K562 (cell line): ENCODE measurements at regions not wholly inside any gene's neighbourhood (a gene's known extent, or its start where the extent isn't known, plus 50 kb on each side); places are given as distances from the start of the nearest gene placed in this dataset.

ENCODE experiments used
- ATAC-seq: fragments of 200-7000 bp; cut with Tn5 transposase; 3 replicates; pipeline ENCODE4 v1.9.1; 2020; ENCODE audit warnings: moderate library complexity
- BruUV-seq: library from RNA; stranded (reverse); fragments of 400-500 nt; replicated peaks from 2 replicates; lab custom pipeline; 2021; lab: Mats Ljungman, UMichigan
- CTCF ChIA-PET: fragments of 300-600 bp; formaldehyde crosslinking; extraction: SDS; loops from one replicate; lab custom pipeline; 2021; ENCODE audit warnings: low intra/inter-chr PET ratio; lab: Yijun Ruan, JAX
- POLR2A ChIA-PET: fragments of 300-600, 350-650 bp; sonication (Branson Sonifier 250); formaldehyde crosslinking; extraction: SDS; loops from one replicate; lab custom pipeline; 2021; ENCODE audit warnings: antibody characterized with exemption, inconsistent platforms; lab: Yijun Ruan, JAX
- DNase-seq, 4 experiments: peaks; one replicate each; pipeline versions ENCODE4 v3.0.0 to v3.0.0-alpha.2; 2011 to 2018; ENCODE audit warnings: low spot score in 3 of 4, mixed read lengths in 3 of 4; ENCODE audit errors: extremely low read depth in 1 of 4
- FAIRE-seq: peaks from 2 replicates; lab custom pipeline; 2011; peaks lifted over from hg19 to GRCh38; lab: Jason Lieb, UNC
- H2AFZ ChIP-seq: 2 replicates; pipeline ENCODE4 v1.6.0; 2011; ENCODE audit warnings: low read depth, low read length, control low read depth, inconsistent platforms
- H3K27ac ChIP-seq: fragments of 200-600 bp; 3 replicates; pipeline ENCODE4 v1.8.0; 2011; ENCODE audit warnings: low read depth, mild to moderate bottlenecking, control low read depth, inconsistent platforms, low read length, moderate library complexity, mixed read lengths; ENCODE audit errors: extremely low read depth
- H3K27me3 ChIP-seq, 2 experiments: fragments of 300-600 bp in 1 of 2; 2 replicates in 1 of 2; 3 replicates in 1 of 2; pipeline versions ENCODE4 v1.6.0 to v1.8.0; 2011; ENCODE audit warnings: inconsistent platforms in 2 of 2, low read length in 2 of 2, mild to moderate bottlenecking in 1 of 2, mixed read lengths in 1 of 2, moderate library complexity in 1 of 2; ENCODE audit not compliant: control insufficient read depth in 2 of 2, insufficient read depth in 2 of 2
- H3K36me3 ChIP-seq: fragments of 300-600 bp; 3 replicates; pipeline ENCODE4 v1.8.0; 2011; ENCODE audit warnings: mild to moderate bottlenecking, low read length, inconsistent platforms; ENCODE audit not compliant: control insufficient read depth, insufficient read depth
- H3K4me1 ChIP-seq, 2 experiments: fragments of 200-600 bp in 1 of 2; replicated peaks in 1 of 2; 2 replicates in 1 of 2; 3 replicates in 1 of 2; pipeline versions ENCODE4 v1.5.1 to v1.8.0; 2011; ENCODE audit warnings: inconsistent platforms in 2 of 2, low read length in 2 of 2, mild to moderate bottlenecking in 1 of 2, mixed read lengths in 1 of 2, moderate library complexity in 1 of 2; ENCODE audit not compliant: control insufficient read depth in 2 of 2, insufficient read depth in 2 of 2
- H3K4me2 ChIP-seq: 2 replicates; pipeline ENCODE4 v1.6.1; 2011; ENCODE audit warnings: low read length, control low read depth, inconsistent platforms, mixed read lengths; ENCODE audit not compliant: insufficient read depth
- H3K4me3 ChIP-seq: fragments of 200-600 bp; sonication (generic), shearing (Covaris generic); 2 replicates; pipeline ENCODE4 v1.5.1; 2016; ENCODE audit warnings: control low read depth, inconsistent platforms
- H3K79me2 ChIP-seq: fragments of 200-600 bp; 3 replicates; pipeline ENCODE4 v1.8.0; 2011; ENCODE audit warnings: low read length, inconsistent platforms; ENCODE audit not compliant: control insufficient read depth, insufficient read depth
- H3K9ac ChIP-seq, 2 experiments: 2 replicates each; pipeline versions ENCODE4 v1.6.0 to v1.6.1; 2011; ENCODE audit warnings: low read depth in 2 of 2, low read length in 2 of 2, control low read depth in 1 of 2, inconsistent platforms in 1 of 2, mild to moderate bottlenecking in 1 of 2, mixed read lengths in 1 of 2; ENCODE audit not compliant: insufficient read depth in 1 of 2
- H3K9me1 ChIP-seq: one replicate; pipeline ENCODE4 v1.6.0; 2011; ENCODE audit warnings: inconsistent platforms, mild to moderate bottlenecking, low read length, moderate library complexity; ENCODE audit not compliant: control insufficient read depth, insufficient read depth
- H3K9me3 ChIP-seq: replicated peaks from 2 replicates; pipeline ENCODE4 v1.5.1; 2011; ENCODE audit warnings: low read depth, low read length, inconsistent platforms; ENCODE audit not compliant: control insufficient read depth, insufficient read depth
- H4K20me1 ChIP-seq: replicated peaks from 2 replicates; pipeline ENCODE4 v1.6.1; 2011; ENCODE audit warnings: low read length, inconsistent platforms, mixed read lengths; ENCODE audit not compliant: control insufficient read depth, insufficient read depth
- BACH1 ChIP-seq: fragments of 200-800 bp; sonication (Bioruptor generic); IDR thresholded peaks from 2 replicates; pipeline ENCODE4 v1.6.1; 2016; ENCODE audit warnings: missing genetic modification characterization, missing compliant biosample characterization
- CBFA2T3 ChIP-seq: fragments of 450-650 bp; IDR thresholded peaks from 2 replicates; pipeline ENCODE4 v1.6.1; 2017
- CHD1 ChIP-seq: fragments of 200-600 bp; sonication (generic); IDR thresholded peaks from one replicate; pipeline ENCODE4 v1.6.1; 2012; ENCODE audit warnings: mild to moderate bottlenecking, moderate library complexity, low read length, inconsistent platforms
- GATAD2A ChIP-seq: fragments of 450-650 bp; IDR thresholded peaks from 2 replicates; pipeline ENCODE4 v1.6.1; 2017
- NCOA6 ChIP-seq: fragments of 450-650 bp; IDR thresholded peaks from 2 replicates; pipeline ENCODE4 v1.6.1; 2017; ENCODE audit warnings: mild to moderate bottlenecking
- OTX1 ChIP-seq: fragments of 450-650 bp; formaldehyde crosslinking; IDR thresholded peaks from 2 replicates; pipeline ENCODE4 v1.4.0; 2022; ENCODE audit warnings: mild to moderate bottlenecking
- PYGO2 ChIP-seq: fragments of 450-650 bp; IDR thresholded peaks from 2 replicates; pipeline ENCODE4 v1.6.1; 2016; ENCODE audit warnings: mild to moderate bottlenecking, missing genetic modification characterization, moderate library complexity, missing compliant biosample characterization
- RAD21 ChIP-seq, 2 experiments: fragments of 250-450 bp in 1 of 2; fragments of 450-650 bp in 1 of 2; sonication (Bioruptor Pico) in 1 of 2; formaldehyde crosslinking in 1 of 2; IDR thresholded peaks in 1 of 2; conservative IDR thresholded peaks in 1 of 2; 2 replicates each; pipeline versions ENCODE4 v1.4.0 to v1.8.0; 2020 to 2022; ENCODE audit warnings: mild to moderate bottlenecking in 2 of 2, moderate library complexity in 1 of 2
- RFX7 ChIP-seq: fragments of 250-450 bp; sonication (Bioruptor Pico); IDR thresholded peaks from 2 replicates; pipeline ENCODE4 v1.5.1; 2021; ENCODE audit warnings: mild to moderate bottlenecking
- SPI1 ChIP-seq: IDR thresholded peaks from 2 replicates; pipeline ENCODE4 v1.6.1; 2011; ENCODE audit warnings: low read depth, low read length, control low read depth, borderline replicate concordance
- TAF15 ChIP-seq: fragments of 200-400 bp; formaldehyde crosslinking; IDR thresholded peaks from 2 replicates; pipeline ENCODE4 v1.6.1; 2017; ENCODE audit warnings: mild to moderate bottlenecking, low read depth, low read length, moderate library complexity
- ZNF263 ChIP-seq: sonication (generic); formaldehyde crosslinking; IDR thresholded peaks from 2 replicates; pipeline ENCODE4 v1.8.0; 2022; ENCODE audit warnings: mild to moderate bottlenecking, missing genetic modification reagents, borderline replicate concordance
- WGBS: fragments of 100-300 bp; shearing (Covaris generic); methylation state at CpG from one replicate; pipeline ENCODE4 v1.1.6; 2016; ENCODE audit warnings: low coverage, mixed read lengths; ENCODE audit not compliant: insufficient coverage; ENCODE audit errors: missing lambda C conversion rate; 5-methylcytosine and 5-hydroxymethylcytosine counted together
- in situ Hi-C: fragments of 300-500 bp; cut with MboI; formaldehyde crosslinking; loops from 4 replicates; pipeline ENCODE4 v1.15.0; 2018; ENCODE audit warnings: inconsistent platforms, mixed read lengths
- intact Hi-C: fragments of 100-400 bp; cut with micrococcal nuclease; formaldehyde crosslinking; loops from 2 replicates; pipeline ENCODE4 v1.14.2; 2022
- TF ChIP-seq, protein P1 (sequence below), 2 experiments: fragments of 450-650 bp; IDR thresholded peaks; 2 replicates each; pipeline ENCODE4 v1.6.1; 2018; ENCODE audit warnings: mild to moderate bottlenecking in 2 of 2, low read depth in 1 of 2; ENCODE audit not compliant: partially characterized antibody in 2 of 2
- TF ChIP-seq, protein P2 (sequence below): fragments of 150-350 bp; IDR thresholded peaks from 2 replicates; pipeline ENCODE4 v1.6.1; 2014; ENCODE audit warnings: low read depth, mild to moderate bottlenecking, low read length, borderline replicate concordance

- Histone ChIP-seq H3K27ac (no peak overlapping the region), H3K4me3 (no peak overlapping the region), H3K9me3 (no peaks in the 10 kb centered on the region), H3K4me1 (no peaks in the 10 kb centered on the region), H3K79me2 (no peaks in the 10 kb centered on the region), H3K9me1 (no peaks in the 10 kb centered on the region), H3K9ac (no peak overlapping the region), H3K27me3 (no peaks in the 10 kb centered on the region), H4K20me1 (no peaks in the 10 kb centered on the region), H3K36me3 (no peaks in the 10 kb centered on the region), H3K4me2 (no peak overlapping the region), H2AFZ (no peak overlapping the region)
- ATAC-seq (no peak), FAIRE-seq (no peak), DNase-seq (no peak)
- no TSS peak for BruUV-seq
- intact Hi-C loops, result no loop called here
- in situ Hi-C loops, result no loop called here
- ChIA-PET POLR2A (no interaction called here), CTCF (no interaction called here)
- 0% methylated on average over 1 of the region's 1 CpG for WGBS
- no peak for TF ChIP-seq BACH1 (tag)
- no peak for TF ChIP-seq NCOA6
- TF ChIP-seq TAF15, result no peak
- TF ChIP-seq ZNF263, result no peak
- no peak for TF ChIP-seq CHD1
- TF ChIP-seq, protein P1, sequence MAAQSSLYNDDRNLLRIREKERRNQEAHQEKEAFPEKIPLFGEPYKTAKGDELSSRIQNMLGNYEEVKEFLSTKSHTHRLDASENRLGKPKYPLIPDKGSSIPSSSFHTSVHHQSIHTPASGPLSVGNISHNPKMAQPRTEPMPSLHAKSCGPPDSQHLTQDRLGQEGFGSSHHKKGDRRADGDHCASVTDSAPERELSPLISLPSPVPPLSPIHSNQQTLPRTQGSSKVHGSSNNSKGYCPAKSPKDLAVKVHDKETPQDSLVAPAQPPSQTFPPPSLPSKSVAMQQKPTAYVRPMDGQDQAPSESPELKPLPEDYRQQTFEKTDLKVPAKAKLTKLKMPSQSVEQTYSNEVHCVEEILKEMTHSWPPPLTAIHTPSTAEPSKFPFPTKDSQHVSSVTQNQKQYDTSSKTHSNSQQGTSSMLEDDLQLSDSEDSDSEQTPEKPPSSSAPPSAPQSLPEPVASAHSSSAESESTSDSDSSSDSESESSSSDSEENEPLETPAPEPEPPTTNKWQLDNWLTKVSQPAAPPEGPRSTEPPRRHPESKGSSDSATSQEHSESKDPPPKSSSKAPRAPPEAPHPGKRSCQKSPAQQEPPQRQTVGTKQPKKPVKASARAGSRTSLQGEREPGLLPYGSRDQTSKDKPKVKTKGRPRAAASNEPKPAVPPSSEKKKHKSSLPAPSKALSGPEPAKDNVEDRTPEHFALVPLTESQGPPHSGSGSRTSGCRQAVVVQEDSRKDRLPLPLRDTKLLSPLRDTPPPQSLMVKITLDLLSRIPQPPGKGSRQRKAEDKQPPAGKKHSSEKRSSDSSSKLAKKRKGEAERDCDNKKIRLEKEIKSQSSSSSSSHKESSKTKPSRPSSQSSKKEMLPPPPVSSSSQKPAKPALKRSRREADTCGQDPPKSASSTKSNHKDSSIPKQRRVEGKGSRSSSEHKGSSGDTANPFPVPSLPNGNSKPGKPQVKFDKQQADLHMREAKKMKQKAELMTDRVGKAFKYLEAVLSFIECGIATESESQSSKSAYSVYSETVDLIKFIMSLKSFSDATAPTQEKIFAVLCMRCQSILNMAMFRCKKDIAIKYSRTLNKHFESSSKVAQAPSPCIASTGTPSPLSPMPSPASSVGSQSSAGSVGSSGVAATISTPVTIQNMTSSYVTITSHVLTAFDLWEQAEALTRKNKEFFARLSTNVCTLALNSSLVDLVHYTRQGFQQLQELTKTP (IDR thresholded peaks at IDR 0.05; ENCODE audit: low read depth in 1 of 2, partially characterized antibody in 2 of 2), result no peak
- TF ChIP-seq PYGO2 (tag), result no peak
- no peak for TF ChIP-seq GATAD2A
- no peak for TF ChIP-seq SPI1
- TF ChIP-seq OTX1, result no peak
- TF ChIP-seq, protein P2, sequence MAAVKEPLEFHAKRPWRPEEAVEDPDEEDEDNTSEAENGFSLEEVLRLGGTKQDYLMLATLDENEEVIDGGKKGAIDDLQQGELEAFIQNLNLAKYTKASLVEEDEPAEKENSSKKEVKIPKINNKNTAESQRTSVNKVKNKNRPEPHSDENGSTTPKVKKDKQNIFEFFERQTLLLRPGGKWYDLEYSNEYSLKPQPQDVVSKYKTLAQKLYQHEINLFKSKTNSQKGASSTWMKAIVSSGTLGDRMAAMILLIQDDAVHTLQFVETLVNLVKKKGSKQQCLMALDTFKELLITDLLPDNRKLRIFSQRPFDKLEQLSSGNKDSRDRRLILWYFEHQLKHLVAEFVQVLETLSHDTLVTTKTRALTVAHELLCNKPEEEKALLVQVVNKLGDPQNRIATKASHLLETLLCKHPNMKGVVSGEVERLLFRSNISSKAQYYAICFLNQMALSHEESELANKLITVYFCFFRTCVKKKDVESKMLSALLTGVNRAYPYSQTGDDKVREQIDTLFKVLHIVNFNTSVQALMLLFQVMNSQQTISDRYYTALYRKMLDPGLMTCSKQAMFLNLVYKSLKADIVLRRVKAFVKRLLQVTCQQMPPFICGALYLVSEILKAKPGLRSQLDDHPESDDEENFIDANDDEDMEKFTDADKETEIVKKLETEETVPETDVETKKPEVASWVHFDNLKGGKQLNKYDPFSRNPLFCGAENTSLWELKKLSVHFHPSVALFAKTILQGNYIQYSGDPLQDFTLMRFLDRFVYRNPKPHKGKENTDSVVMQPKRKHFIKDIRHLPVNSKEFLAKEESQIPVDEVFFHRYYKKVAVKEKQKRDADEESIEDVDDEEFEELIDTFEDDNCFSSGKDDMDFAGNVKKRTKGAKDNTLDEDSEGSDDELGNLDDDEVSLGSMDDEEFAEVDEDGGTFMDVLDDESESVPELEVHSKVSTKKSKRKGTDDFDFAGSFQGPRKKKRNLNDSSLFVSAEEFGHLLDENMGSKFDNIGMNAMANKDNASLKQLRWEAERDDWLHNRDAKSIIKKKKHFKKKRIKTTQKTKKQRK, result no peak
- TF ChIP-seq RAD21 (CRISPR knock-in tag; conservative IDR thresholded peaks at IDR 0.05 in 1 of 2, IDR thresholded peaks at IDR 0.05 in 1 of 2), result no peak
- TF ChIP-seq RFX7 (CRISPR knock-in tag), result no peak
- no peak for TF ChIP-seq CBFA2T3
These were observed 92.2 kb upstream of the ADAMTS19 start for GRCh38 chr5:129367883-129368282.
